Lower leg skin (tissue), 3 donors: ENCODE measurements at regions not wholly inside any gene's neighbourhood (a gene's known extent, or its start where the extent isn't known, plus 50 kb on each side); places are given as distances from the start of the nearest gene placed in this dataset.

Source experiments
- POLR2A ChIP-seq, 2 donors: fragments of 450-650 bp; IDR thresholded peaks; one replicate each; pipeline ENCODE4 v1.6.1; 2016 to 2017; ENCODE audit warnings: antibody characterized with exemption in 2 of 2, mild to moderate bottlenecking in 1 of 2, moderate library complexity in 1 of 2
- TF ChIP-seq, protein P1 (sequence below), 3 donors: fragments of 450-650 bp; IDR thresholded peaks; one replicate each; pipeline ENCODE4 v1.5.1; 2016; ENCODE audit warnings: antibody characterized with exemption in 3 of 3, mild to moderate bottlenecking in 3 of 3, moderate library complexity in 2 of 3

- TF ChIP-seq, protein P1, sequence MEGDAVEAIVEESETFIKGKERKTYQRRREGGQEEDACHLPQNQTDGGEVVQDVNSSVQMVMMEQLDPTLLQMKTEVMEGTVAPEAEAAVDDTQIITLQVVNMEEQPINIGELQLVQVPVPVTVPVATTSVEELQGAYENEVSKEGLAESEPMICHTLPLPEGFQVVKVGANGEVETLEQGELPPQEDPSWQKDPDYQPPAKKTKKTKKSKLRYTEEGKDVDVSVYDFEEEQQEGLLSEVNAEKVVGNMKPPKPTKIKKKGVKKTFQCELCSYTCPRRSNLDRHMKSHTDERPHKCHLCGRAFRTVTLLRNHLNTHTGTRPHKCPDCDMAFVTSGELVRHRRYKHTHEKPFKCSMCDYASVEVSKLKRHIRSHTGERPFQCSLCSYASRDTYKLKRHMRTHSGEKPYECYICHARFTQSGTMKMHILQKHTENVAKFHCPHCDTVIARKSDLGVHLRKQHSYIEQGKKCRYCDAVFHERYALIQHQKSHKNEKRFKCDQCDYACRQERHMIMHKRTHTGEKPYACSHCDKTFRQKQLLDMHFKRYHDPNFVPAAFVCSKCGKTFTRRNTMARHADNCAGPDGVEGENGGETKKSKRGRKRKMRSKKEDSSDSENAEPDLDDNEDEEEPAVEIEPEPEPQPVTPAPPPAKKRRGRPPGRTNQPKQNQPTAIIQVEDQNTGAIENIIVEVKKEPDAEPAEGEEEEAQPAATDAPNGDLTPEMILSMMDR (IDR thresholded peaks at IDR 0.05): no peak
- TF ChIP-seq POLR2A (IDR thresholded peaks at IDR 0.05): no peak
Observed at GRCh38 chr11:57100638-57101331, 81.0 kb upstream of the LRRC55 start.
